ENCODE measurements at regions not wholly inside any gene's neighbourhood (a gene's known extent, or its start where the extent isn't known, plus 50 kb on each side); places are given as distances from the start of the nearest gene placed in this dataset.

DNA sequence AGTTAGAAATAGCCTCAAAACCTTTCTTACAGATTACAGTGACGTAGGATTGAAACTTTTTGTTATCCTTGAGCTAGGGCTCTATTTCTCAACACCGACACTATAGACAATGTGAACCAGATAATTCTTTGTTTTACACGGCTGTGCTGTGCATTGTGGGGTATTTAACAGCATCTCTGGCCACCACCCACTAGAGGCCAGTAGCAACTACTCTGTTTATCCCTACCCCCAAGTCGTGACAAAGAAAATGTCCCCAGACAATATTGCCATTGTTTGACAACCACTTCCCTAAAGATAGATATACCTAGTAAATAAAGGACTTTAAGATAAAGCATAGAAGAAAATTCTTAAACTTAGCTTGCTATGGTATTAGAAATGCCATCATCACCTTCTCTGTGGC is 359.6 kb downstream of the ARL4A start:
- DNase-seq, result no peak

DNA sequence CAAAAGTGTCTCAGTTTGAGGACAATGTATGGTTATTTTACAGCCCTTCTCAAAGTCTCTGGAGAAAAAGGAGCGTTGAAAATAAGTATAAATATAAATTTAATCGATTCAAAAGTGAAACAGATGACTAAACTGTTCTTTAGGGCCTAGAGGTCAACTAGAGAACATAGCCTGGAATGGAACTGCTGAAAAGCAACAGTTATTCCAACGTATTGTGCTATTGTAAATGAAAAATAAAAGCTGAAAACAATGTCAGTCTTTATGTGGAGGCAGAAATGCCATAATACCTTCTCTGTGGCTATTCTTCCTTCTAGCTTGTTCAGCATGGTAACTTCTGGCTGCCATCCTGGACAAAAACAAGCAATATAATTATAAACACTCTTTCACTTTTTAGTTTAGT is 362.5 kb downstream of the ARL4A start:
- no peak for DNase-seq

DNA sequence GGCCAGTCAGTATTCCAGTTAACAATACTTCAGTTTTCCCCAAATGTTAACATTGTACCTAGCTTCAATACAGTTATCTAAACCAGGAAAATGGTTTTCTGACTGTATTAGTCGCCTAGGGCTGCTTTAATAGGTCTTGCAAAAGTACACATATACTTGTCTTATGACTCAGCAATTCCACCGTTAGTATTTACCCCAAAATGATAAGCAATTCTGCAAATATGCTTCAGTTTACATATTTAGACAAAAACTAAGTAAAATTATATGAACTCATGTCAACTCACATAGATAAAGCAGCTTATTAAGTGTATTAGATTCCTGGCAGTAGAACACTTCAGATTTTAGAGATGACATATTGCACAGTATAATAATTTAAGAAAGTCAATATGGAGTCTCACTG is 363.3 kb downstream of the ARL4A start:
- DNase-seq, result no peak

DNA sequence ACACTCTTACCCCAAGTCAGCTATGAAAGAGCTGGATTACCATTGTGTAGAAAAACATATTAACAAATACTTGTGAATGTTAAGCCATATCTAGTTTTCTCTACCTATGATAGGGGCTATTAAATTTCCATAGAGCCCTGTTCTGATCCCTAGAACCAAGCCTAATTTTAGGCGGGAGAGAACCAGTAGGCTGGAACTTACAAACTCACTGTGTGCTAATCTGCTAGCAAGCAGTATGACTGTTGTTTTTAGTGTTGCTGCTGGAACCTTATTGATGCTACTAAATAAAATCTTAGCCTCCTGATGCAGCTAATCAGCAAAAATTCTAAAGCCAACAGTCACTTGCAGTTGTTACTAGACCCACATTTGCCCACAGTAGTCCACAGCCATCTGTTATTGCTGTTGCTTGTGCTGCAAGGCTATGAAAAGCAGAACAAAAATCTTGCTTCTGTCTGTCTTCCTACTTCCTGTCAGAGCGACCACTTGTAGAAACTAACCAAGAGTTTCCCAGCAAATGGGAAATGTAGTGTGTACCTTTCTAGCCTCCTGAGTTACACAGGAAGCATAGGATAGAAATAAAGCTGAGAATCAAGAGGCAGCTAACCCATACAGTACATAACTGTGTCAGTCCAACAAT is 368.4 kb downstream of the ARL4A start:
- no peak for DNase-seq

DNA sequence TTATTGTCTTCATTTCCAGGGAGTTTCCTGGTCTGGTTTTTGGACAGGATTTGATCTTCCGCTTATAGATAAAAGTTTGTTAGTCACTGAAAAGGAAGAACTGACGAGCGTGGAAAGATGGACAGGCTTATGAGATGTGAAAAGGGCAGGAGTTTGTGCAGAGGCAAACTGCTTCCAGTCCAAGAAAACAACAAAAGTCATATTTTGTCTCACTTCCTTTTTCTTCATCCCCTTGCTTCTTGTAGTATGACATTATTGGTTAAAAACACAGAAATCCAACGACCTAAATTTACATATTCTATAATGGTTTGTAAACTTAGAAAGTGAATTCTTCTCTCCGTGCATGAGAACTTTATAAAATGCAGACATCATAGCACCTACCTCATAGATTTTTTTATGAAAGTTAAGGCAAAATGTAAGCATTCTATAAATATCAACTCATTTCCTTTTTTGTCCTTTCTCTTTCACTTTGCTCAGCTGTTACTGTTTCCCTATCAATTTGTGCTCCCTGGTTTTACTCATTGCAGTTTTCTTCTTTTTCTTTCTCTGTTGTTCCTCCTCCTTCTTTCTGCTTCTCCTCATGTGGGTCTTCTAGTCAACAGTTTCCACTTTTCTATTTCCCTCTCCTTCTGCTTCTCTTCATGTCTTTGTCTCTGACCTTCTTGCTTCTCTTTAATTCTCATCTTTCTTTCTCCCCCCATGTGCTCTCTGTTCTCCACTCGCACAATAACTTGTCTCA is 370.2 kb downstream of the ARL4A start:
- no peak for DNase-seq

DNA sequence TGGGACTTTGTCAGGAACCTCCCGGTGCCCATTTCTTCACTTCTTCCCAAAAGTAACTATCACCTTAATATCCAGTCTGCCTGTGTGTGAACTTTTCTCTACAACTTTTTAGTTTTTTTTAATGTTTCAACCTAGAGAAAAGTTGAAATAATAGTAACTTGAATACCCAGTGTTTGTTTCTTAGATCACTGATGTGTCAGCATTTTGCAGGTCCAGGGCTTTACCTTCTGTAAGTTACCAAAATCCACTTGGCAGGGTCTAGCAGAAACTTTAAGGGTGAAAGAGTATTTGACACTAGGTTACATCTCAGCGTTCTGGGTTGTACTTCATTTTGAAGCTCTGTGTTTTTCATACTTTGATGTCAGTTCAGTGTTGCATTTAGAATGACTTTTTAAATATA is 372.7 kb downstream of the ARL4A start:
- DNase-seq, result no peak

DNA sequence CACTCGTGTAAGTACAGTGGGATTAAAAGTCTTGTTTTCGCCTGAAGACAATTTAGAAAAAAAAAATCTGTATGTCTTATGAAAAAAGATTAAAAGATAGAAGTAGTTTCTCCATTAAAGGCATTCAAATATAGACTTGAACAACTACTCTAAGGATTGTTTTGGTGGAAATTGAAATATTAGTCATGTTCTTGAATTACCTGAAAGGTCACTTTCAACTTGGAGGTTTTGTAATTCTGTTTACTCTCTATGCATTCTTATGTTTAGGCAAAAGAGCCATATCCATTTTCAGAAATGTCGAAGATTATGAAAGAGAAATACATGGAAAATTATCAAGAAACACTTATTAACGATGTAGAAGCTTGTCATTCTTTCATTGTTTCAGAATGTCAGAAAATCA is 373.7 kb downstream of the ARL4A start:
- no peak for DNase-seq

DNA sequence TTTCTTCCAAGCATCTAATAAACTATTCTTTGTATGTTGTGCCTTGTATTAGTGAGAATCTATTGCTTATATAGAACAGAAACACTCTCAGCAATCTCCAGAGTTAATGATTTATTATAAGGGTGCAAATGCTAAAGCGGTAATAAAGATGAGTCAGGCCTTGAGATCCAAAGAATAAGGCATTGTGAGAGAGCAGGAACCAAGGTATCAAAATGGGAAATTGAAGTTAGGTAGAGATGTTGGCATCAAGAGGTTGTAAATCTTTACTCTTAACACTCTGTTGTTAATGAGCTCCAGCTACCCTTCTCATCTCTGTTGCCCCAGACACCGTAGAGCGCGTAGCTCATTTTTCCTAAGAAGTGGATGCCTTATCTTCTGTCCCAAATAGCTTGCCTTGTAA is 375.2 kb downstream of the ARL4A start:
- DNase-seq, result no peak

DNA sequence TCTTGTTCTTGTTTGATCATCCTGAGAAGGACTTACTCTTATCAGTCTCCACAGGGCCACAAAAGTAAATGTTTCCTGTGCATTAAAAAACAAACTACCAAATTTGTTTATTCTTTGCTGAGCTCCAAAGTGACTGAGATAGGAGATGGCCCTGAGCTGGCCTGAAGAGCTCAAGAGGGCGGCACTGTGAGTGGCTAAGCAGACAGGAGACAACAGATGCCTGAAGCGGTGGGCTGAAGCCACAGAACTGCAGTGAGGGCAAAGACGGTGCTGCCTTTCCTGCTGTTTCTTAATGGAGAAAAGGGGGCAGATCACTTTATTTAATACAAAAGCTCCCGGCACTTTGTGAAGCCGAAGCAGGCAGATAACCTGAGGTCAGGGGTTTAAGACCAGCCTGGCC is 379.6 kb downstream of the ARL4A start:
- DNase-seq, result no peak

DNA sequence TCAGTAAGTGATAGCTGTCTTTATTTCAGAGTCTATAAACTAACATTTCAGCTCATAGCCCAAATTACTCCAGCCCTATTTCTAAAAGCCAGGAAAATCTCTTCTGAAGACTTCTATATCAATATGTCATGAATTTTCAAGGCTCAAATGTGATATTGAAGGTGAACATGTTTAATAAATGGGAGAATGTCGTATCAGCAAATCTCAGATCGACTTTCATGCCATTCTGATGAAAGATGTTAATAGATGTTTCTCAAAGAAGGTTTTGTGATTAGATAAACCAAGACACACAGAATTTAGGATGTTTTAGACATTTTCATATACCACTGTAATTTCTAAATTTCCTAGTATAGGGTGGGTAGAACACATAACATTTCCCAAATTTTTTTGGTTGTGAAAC is 380.6 kb downstream of the ARL4A start:
- no peak for DNase-seq

DNA sequence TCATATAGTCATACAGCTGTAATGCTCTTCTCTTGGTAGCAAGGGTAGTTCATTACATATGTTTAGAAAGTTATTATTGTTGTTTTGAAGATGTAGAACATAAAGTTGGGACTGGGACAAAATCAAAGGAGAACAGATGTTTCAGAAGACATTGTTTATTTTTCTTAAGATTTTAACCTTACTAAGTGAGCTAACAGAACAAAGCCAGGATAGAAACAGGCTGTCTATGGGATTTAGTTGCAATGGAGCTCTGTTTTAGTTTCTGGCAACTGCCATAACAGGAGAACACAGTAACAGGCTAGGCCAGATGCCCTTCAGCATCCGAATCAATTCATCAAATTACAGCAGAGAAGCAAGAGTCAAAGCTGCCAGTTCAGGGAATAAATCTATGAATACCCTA is 382.4 kb downstream of the ARL4A start:
- DNase-seq, result no peak

DNA sequence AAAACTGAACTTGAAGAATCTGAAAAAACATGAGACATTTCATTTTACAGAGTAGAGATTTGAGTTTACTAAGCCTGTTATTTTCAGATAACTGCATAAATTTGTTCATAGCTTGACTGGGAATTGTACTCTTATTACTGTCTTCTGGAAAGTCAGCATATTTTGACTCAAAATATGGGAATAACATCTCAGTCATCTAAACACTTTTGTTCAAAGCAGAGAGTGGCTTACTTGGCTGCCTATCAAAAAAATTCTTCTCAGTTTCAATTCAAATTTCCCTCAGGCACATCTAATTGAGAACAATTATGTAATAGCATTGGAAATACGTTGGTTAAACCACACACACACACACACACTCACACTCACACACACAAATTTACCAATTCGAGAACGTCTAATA is 384.6 kb downstream of the ARL4A start:
- DNase-seq, result no peak

DNA sequence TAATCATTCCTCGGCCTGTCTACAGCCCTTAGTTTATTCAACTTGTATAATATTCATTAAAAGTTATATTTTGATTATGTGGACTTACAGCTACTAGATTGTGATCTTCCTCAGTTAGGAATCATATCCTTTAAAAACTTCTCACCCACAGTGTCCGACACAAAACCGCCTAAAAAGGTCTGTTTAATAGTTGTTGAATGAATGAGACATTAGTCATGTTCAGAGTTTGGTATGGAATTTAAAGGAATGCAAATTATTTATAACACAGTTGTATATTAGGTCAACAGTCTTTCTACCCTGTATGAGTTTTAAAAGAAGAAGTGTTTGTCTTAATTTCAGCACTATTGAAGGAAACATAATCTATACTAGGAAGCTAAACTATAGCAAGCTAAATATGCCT is 390.0 kb downstream of the ARL4A start:
- no peak for DNase-seq

DNA sequence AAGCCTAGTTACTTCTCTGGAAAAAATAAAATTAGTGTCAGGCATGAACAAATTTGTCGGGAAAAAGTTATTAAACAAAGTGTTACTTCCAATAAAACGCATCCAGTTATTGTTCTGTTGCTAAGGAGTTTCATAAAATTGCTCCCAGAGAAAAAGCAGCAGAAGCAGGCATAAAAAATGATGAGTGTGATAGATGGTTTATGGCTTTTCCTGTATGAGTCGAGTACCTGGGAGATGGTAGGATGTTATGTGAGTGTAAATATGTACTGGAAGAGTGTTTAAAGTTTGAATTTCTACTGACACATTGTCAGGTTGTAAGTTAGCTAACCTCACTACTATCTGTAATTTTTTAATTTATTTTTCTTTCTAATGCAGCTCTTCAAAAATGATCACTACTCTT is 390.7 kb downstream of the ARL4A start:
- DNase-seq, result no peak

DNA sequence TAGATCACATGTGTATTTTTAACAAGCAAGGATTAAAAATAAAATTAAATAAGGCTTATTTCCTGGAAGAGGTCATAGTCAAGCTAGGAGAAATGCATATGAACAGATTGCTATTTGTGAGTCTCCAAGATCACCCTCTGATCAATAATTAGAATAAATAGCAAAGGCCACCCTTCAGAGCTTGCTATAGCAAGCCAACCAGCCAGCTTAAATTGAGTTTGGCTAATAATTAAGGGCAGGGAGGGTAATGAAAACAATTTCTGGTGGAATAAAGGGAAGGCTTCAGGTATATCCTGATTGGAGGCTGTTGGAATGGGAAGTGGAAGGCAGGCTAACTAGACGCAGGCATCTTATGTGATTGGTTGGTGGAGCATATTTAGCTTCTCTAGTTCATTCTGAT is 403.5 kb downstream of the ARL4A start:
- DNase-seq, result no peak

DNA sequence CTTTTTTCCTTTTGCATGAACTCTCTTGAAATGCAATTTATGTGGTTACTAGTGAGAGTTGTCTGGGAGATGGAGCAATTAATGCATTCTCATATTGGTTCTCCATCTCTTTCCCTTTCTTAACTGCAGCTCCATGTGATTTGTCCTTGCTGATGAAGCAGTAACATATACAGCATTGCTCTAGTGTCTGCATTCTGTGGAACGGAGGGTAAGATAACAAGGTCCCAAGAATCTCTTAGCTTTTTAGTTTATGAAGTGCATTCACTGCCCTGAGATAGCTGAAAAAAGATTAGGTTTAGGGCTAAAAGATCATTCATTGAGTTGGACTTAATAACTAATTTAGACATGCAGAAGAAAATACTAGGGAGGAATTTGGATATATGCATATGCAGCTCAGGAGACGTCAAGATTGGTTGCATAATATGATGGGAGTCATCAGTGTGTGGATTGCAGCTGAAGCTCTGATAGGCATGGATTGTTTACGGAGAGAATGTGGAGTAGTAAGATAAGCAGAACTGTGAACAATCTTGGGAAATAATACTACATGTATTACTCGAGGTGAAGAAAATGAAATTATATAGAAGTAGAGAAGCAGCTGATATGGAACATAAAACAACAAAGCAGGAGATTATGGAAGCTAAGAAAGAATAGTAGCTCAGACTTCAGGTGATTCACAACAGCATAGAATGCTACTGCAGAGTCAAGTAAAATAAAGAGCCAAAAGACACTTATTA is 404.7 kb downstream of the ARL4A start:
- no peak for DNase-seq

DNA sequence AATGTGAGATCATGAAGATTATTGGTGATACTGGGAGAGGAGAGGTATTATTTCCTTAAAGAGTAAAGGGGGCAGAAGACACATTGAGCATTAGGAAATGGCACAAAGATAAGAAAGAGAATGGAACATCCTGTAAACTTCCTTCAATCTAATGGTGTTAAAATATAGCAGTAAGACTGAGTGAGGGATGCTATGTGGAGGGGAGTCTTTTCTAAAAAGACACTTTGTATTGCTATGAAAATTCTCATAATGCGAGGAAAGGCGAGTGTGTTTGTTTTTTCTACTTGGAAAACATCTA is 405.2 kb downstream of the ARL4A start:
- DNase-seq, result no peak

DNA sequence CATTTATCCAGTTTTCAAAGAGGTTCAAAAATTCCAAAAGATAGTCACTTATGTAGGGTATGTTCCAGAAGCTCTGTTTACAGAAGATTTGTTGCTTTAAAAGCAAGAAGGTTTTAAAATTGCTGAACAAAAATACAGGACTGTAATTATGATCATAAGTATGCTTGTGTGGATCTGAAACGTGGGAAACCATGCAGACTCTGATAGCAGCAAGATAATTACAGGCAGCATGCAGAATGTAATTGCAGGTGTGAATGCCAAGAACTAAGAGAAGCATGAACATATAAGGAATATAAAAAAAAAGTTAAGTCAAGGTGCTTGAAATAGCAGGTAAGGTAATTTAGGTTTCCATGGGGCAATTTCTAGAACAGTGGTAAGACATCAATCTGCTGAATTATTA is 405.7 kb downstream of the ARL4A start:
- DNase-seq, result no peak

DNA sequence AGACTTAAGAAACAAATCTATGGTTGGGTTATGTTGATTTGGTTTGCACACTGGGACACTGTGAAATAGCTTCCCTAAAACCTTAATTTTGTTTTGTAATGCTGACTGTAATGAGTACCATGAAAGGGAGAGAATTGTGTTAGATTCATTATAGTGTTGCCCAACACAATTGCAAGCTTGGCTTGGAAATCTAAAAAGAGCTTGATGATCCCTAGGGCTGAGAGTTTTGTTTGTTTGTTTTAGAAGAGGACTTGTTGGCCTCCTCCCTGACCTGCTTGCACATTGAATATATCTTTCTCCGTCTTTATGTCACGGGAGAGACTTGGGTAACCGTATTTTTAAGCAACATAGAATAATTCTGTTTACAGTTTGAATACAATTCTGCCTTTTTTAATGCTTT is 410.1 kb downstream of the ARL4A start:
- DNase-seq, result no peak

DNA sequence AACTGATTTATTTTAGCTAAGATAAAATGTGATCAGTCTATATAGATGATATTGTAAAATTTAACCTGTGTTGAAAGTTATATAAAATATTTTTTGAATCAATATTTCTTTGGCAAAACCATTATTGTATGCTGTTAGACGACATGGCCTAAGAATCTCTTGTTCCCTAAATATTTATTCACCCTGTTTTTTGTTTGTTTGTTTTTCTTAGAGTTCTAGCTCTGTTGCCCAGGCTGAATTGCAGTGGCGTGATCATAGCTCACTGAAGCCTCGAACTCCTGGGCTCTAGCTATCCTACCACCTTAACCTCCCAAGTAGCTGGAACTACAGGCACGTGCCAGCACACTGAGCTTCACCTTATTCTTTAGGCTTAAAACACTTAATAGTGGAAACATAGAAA is 410.7 kb downstream of the ARL4A start:
- no peak for DNase-seq

DNA sequence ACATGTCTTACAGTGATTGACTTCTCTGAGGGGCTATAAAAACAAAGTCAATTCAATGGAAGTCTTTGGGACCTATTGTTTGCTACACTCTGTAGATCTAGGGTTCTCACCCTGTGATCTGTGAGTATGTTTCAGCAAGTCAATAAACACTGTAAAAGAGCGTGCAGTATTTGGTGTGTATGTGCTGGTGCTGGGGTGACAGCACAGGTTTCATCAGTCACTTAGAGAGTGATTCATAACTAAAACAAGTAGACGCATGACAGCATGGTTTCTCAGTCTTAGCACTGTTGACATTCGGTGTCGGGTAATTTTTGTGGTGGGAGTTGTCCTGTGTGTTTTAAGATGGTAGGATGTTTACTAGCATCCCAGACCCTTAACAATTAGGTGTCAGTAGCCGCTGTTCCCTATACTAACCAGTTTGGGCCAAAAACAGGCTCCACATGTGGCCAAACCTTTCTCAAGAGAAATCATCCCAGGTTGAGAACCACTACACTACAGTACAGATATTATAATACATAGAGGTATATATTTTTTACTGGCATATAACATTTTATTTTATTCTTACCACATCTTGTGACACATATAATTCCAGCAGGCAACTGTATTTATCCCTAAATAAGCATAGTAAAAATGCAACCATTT is 411.8 kb downstream of the ARL4A start:
- DNase-seq, result no peak

DNA sequence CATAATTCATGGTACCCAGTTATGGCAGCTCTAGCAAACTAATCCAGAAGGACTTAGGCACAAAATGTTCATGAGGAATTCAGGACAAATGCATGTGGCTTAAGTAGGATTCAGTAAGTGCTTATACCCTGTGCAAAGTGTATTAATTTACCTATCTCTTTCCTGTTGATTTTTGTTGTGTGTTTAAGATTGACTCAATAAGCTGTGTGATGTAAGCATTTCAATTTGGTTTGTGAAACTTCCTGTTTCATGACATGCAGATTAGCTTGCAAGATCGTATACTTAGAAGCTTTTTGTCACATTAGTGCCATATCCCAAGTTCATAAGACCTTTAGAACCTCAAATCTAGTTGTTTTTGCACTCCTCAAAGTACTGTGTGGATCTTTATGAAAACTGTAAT is 416.7 kb downstream of the ARL4A start:
- DNase-seq, result no peak

DNA sequence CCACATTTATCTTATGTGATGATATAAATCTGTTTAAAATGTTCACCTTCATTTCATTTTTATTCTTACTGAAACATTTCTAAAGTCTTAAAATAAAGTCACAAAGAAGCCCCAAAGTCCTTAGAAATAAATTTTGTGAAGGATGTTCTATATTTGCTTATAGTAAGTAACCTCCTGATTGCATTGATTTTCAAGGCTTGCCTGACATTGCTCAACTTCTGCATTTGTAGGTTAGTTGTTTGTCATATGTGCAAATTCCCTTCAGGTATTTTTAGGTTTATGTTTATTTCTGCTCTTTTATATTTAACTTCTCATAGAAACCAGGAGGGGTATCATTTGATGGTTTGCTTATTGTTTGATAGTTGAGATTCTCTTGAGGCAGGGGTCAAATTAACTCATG is 417.8 kb downstream of the ARL4A start:
- DNase-seq, result no peak

DNA sequence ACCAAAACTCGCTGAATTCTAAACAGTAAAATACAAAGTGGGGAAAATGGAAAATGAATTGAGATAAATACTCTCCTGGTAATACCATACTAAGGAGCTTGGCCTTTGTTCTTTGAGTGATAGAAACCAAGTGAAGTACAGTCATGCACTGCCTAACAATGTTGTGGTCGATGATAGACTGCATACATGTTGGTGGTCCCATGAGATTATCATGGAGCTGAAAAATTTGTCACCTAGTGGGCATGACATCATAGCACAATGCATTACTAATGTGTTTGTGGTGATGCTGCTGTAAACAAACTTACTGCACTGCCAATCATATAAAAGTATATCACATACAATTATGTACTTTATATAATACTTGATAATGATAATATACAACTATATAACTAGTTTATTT is 419.1 kb downstream of the ARL4A start:
- no peak for DNase-seq
